GM12878 (cell line): ENCODE measurements at regions not wholly inside any gene's neighbourhood (a gene's known extent, or its start where the extent isn't known, plus 50 kb on each side); places are given as distances from the start of the nearest gene placed in this dataset.

ENCODE experiments used
- ATAC-seq: fragments of 200-7000 bp; cut with Tn5 transposase; 3 replicates; pipeline ENCODE4 v1.9.1; 2020; ENCODE audit warnings: mild to moderate bottlenecking, moderate library complexity
- BruUV-seq: library from RNA; stranded (reverse); fragments of 400-500 nt; replicated peaks from 2 replicates; lab custom pipeline; 2021; lab: Mats Ljungman, UMichigan
- CTCF ChIA-PET: fragments of 300-600 bp; sonication (Branson Sonifier 250); formaldehyde crosslinking; extraction: SDS; loops from one replicate; lab custom pipeline; 2021; ENCODE audit warnings: inconsistent platforms; lab: Yijun Ruan, JAX
- POLR2A ChIA-PET: fragments of 350-600 bp; formaldehyde crosslinking; extraction: SDS; loops from one replicate; lab custom pipeline; 2021; ENCODE audit warnings: inconsistent platforms; lab: Charles Lee
- RAD21 ChIA-PET: fragments of 300-600 bp; sonication (Branson Sonifier 250); formaldehyde crosslinking; loops from one replicate; lab custom pipeline; 2023; ENCODE audit warnings: antibody characterized with exemption; ENCODE audit not compliant: unreplicated experiment; lab: Charles Lee
- SMC1A ChIA-PET: fragments of 300-600 bp; sonication (Branson Sonifier 250); formaldehyde crosslinking; loops from one replicate; lab custom pipeline; 2023; ENCODE audit not compliant: unreplicated experiment, uncharacterized antibody; lab: Charles Lee
- DNase-seq: peaks from one replicate; pipeline ENCODE4 v3.0.0-alpha.2; 2011; ENCODE audit warnings: low read depth, low spot score
- FAIRE-seq: peaks from 3 replicates; lab custom pipeline; 2011; peaks lifted over from hg19 to GRCh38; lab: Jason Lieb, UNC
- H2AFZ ChIP-seq: 2 replicates; pipeline ENCODE4 v1.6.0; 2011; ENCODE audit warnings: low read depth, low read length, control low read depth; ENCODE audit not compliant: control insufficient read depth
- H3K27ac ChIP-seq: 2 replicates; pipeline ENCODE4 v1.5.1; 2011; ENCODE audit warnings: control low read depth; ENCODE audit not compliant: control insufficient read depth, insufficient read depth
- H3K27me3 ChIP-seq, 2 experiments: replicated peaks in 1 of 2; 2 replicates each; pipeline versions ENCODE4 v1.6.0 to v1.6.1; 2011; ENCODE audit warnings: low read length in 1 of 2; ENCODE audit not compliant: control insufficient read depth in 2 of 2, insufficient read depth in 2 of 2
- H3K36me3 ChIP-seq, 2 experiments: 2 replicates each; pipeline ENCODE4 v1.5.1; 2011; ENCODE audit warnings: low read length in 1 of 2; ENCODE audit not compliant: control insufficient read depth in 2 of 2, insufficient read depth in 2 of 2
- H3K4me1 ChIP-seq: 2 replicates; pipeline ENCODE4 v1.6.1; 2011; ENCODE audit warnings: mild to moderate bottlenecking, low read length, moderate library complexity, mixed read lengths; ENCODE audit not compliant: control insufficient read depth, insufficient read depth
- H3K4me2 ChIP-seq: 2 replicates; pipeline ENCODE4 v1.6.0; 2011; ENCODE audit warnings: control low read depth; ENCODE audit not compliant: control insufficient read depth, insufficient read depth
- H3K4me3 ChIP-seq: fragments of 200-600 bp; sonication (generic); 2 replicates; pipeline ENCODE4 v1.5.1; 2016
- H3K79me2 ChIP-seq: 2 replicates; pipeline ENCODE4 v1.6.0; 2011; ENCODE audit warnings: low read length; ENCODE audit not compliant: control insufficient read depth, insufficient read depth
- H3K9ac ChIP-seq: 2 replicates; pipeline ENCODE4 v1.8.0; 2011; ENCODE audit warnings: low read length, control low read depth, mixed read lengths; ENCODE audit not compliant: control insufficient read depth, insufficient read depth
- H3K9me3 ChIP-seq: replicated peaks from 3 replicates; pipeline ENCODE4 v1.5.1; 2011; ENCODE audit warnings: mild to moderate bottlenecking, low read length; ENCODE audit not compliant: control insufficient read depth, insufficient read depth
- H4K20me1 ChIP-seq: 2 replicates; pipeline ENCODE4 v1.6.0; 2011; ENCODE audit not compliant: control insufficient read depth, insufficient read depth
- BMI1 ChIP-seq: fragments of 450-650 bp; IDR thresholded peaks from 2 replicates; pipeline ENCODE4 v1.6.1; 2016; ENCODE audit warnings: mild to moderate bottlenecking, moderate library complexity, borderline replicate concordance
- ELK1 ChIP-seq: IDR thresholded peaks from 2 replicates; pipeline ENCODE4 v1.6.1; 2012; ENCODE audit warnings: low read depth, low read length, improper control_type of control experiment
- NR2C2 ChIP-seq: IDR thresholded peaks from 2 replicates; pipeline ENCODE4 v1.6.1; 2011; ENCODE audit warnings: borderline replicate concordance, low read depth; ENCODE audit not compliant: control insufficient read depth, insufficient read length
- POLR2A ChIP-seq: IDR thresholded peaks from 2 replicates; pipeline ENCODE4 v1.6.1; 2011; ENCODE audit warnings: low read depth, mild to moderate bottlenecking, low read length
- POLR2AphosphoS5 ChIP-seq: IDR thresholded peaks from 2 replicates; pipeline ENCODE4 v1.6.1; 2011; ENCODE audit warnings: mild to moderate bottlenecking, low read length, inconsistent platforms
- RAD21 ChIP-seq: IDR thresholded peaks from 2 replicates; pipeline ENCODE4 v1.6.1; 2011; ENCODE audit warnings: mild to moderate bottlenecking, low read depth, low read length, moderate library complexity; ENCODE audit not compliant: insufficient read depth
- RUNX3 ChIP-seq: IDR thresholded peaks from 2 replicates; pipeline ENCODE4 v1.6.1; 2012; ENCODE audit warnings: low read length, inconsistent platforms
- SMC3 ChIP-seq: IDR thresholded peaks from 2 replicates; pipeline ENCODE4 v1.6.1; 2011; ENCODE audit warnings: low read length, improper control_type of control experiment, borderline replicate concordance
- SREBF1 ChIP-seq: IDR thresholded peaks from 2 replicates; pipeline ENCODE4 v1.6.1; 2012; ENCODE audit warnings: mild to moderate bottlenecking, low read length
- TCF12 ChIP-seq: IDR thresholded peaks from 2 replicates; pipeline ENCODE4 v1.6.1; 2011; ENCODE audit warnings: low read depth, mild to moderate bottlenecking, low read length
- ZNF622 ChIP-seq: fragments of 450-650 bp; IDR thresholded peaks from 2 replicates; pipeline ENCODE4 v1.6.1; 2017; ENCODE audit warnings: mild to moderate bottlenecking, inconsistent platforms
- ZNF687 ChIP-seq: fragments of 450-650 bp; IDR thresholded peaks from 2 replicates; pipeline ENCODE4 v1.6.1; 2017; ENCODE audit warnings: mild to moderate bottlenecking, moderate library complexity
- ZZZ3 ChIP-seq: IDR thresholded peaks from 2 replicates; pipeline ENCODE4 v1.6.1; 2011; ENCODE audit warnings: low read depth; ENCODE audit not compliant: control insufficient read depth, insufficient read length
- WGBS: methylation state at CpG from one replicate; pipeline ENCODE4 v1.1.6; 2016; ENCODE audit warnings: low lambda C conversion rate; ENCODE audit not compliant: insufficient replicate concordance, insufficient coverage; ENCODE audit errors: missing lambda C conversion rate; 5-methylcytosine and 5-hydroxymethylcytosine counted together
- in situ Hi-C: fragments of 300-500 bp; cut with MboI; formaldehyde crosslinking; loops from 9 replicates; pipeline ENCODE4 v1.14.3; 2018; ENCODE audit warnings: mixed read lengths
- intact Hi-C: fragments of 100-400 bp; cut with micrococcal nuclease; formaldehyde crosslinking; loops from one replicate; pipeline ENCODE4 v1.14.2; 2022; ENCODE audit not compliant: unreplicated experiment
- TF ChIP-seq, protein P1 (sequence below): fragments of 450-650 bp; IDR thresholded peaks from 2 replicates; pipeline ENCODE4 v1.6.1; 2017; ENCODE audit warnings: mild to moderate bottlenecking

DNA sequence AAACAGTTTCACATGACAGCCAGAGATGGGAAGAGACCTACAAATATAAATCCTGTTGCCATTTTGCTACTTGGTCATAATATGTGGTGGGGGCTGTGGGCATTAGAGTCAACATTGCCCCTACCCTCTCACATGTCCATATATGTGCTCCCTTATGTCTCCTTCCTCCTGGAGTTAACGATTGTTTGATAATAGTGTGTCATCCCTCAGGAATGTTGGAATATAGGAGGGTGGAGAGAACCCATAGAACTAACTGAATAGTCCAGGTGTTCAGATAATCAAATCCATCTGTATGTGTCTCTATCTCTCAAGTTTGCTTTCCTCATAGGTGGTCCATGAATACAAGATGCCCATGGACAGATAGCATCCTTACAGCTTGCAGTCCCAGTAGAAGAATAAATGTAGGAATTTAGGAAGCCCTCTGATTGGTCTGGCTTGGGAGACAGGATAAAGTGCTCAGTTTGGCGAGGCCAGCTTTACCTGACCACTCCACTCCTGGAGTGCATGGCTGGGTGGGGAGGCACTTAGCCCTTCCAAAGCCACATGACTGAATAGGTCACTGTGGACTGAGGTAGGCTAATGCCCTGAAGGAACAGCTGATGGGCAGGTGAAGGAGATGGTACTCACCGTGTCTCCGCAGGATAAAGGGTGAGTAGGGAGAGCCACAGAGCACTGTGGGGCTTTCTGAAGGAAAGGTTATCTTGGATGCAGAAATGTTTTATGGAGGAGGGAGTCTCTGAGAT, 166.9 kb downstream of the CDCA7 start:
- H4K20me1 ChIP-seq, result no peaks in the 10 kb centered on the region
- no peak for DNase-seq
- WGBS, result 48% methylated on average over 4 of the region's 4 CpGs
- in situ Hi-C loops, result no loop called here
- H3K27ac ChIP-seq, result no peak overlapping the region
- ChIA-PET SMC1A (no interaction called here), CTCF (no interaction called here), POLR2A (no interaction called here), RAD21 (interaction anchor here (0.7 kb wide), 1 partner anchor 1953 kb away, joined by 3 read pairs; no protein-coding TSS in a partner anchor)
- H3K4me1 ChIP-seq, result no peaks in the 10 kb centered on the region
- BruUV-seq, result no TSS peak
- no peak overlapping the region for H3K9ac ChIP-seq
- TF ChIP-seq POLR2A (no peak), NR2C2 (no peak), TCF12 (no peak), RUNX3 (no peak), BMI1 (no peak), ZNF622 (no peak), ELK1 (no peak), ZNF687 (no peak), SMC3 (no peak), ZZZ3 (no peak), POLR2AphosphoS5 (no peak), RAD21 (no peak), SREBF1 (no peak)
- TF ChIP-seq, protein P1, sequence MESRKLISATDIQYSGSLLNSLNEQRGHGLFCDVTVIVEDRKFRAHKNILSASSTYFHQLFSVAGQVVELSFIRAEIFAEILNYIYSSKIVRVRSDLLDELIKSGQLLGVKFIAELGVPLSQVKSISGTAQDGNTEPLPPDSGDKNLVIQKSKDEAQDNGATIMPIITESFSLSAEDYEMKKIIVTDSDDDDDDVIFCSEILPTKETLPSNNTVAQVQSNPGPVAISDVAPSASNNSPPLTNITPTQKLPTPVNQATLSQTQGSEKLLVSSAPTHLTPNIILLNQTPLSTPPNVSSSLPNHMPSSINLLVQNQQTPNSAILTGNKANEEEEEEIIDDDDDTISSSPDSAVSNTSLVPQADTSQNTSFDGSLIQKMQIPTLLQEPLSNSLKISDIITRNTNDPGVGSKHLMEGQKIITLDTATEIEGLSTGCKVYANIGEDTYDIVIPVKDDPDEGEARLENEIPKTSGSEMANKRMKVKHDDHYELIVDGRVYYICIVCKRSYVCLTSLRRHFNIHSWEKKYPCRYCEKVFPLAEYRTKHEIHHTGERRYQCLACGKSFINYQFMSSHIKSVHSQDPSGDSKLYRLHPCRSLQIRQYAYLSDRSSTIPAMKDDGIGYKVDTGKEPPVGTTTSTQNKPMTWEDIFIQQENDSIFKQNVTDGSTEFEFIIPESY, result no peak
- H3K79me2 ChIP-seq, result no peaks in the 10 kb centered on the region
- ATAC-seq, result no peak
- intact Hi-C loops, result no loop called here
- H3K27me3 ChIP-seq, result no peaks in the 10 kb centered on the region
- no peak overlapping the region for H3K4me3 ChIP-seq
- FAIRE-seq, result no peak
- no peak overlapping the region for H2AFZ ChIP-seq
- H3K9me3 ChIP-seq, result no peaks in the 10 kb centered on the region
- H3K4me2 ChIP-seq, result no peak overlapping the region
- H3K36me3 ChIP-seq, result no peaks in the 10 kb centered on the region
